ENCODE measurements at regions not wholly inside any gene's neighbourhood (a gene's known extent, or its start where the extent isn't known, plus 50 kb on each side); places are given as distances from the start of the nearest gene placed in this dataset.
A peak's percentile ranks its signal among the peaks of the same experiment; 100 is the strongest.

DNA sequence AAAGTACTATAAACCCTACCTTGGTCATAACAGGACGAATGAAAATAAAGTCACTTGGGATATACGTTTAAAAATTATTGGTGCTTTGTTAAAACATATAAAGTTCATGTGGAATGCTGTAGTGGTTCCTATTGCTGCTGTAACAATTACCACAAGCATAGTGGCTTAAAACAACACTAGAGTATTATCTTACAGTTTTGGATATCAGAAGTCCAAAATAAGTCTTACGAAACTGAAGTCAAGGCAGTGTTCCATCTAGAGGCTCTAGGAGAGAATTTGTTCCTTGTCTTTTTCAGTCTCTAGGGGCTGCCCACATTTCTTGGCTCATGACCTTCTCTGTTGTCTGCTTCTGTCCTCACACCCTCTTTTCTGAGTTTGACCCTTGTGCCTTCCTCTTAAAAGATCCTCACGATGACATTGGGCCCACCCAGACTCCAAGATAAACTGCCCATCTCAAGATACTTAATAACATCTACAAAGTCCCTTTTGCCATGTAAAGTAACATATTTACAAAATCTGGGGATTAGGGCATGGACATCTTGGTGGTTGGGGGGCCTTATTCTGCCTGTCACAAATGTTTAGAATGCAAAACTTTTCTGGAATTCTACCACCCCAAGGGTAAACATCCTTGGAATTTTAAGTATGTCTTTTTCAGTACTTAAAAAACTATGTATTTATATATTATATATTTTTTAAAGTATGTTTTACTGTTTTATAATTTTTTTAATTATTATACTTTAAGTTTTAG lies 178.1 kb downstream of the ETNK1 start:
- H3K4me3 ChIP-seq (ENCODE audit: low read depth, low read length), result no peak overlapping the region
- no peak for TF ChIP-seq CTCF (IDR thresholded peaks at IDR 0.05; ENCODE audit: low read depth, low read length)
- no peaks in the 10 kb centered on the region for H3K36me3 ChIP-seq
- no peaks in the 10 kb centered on the region for H3K4me1 ChIP-seq
- no peak for DNase-seq
- H3K9me3 ChIP-seq, result no peaks in the 10 kb centered on the region
- H3K27me3 ChIP-seq, result no peaks in the 10 kb centered on the region

DNA sequence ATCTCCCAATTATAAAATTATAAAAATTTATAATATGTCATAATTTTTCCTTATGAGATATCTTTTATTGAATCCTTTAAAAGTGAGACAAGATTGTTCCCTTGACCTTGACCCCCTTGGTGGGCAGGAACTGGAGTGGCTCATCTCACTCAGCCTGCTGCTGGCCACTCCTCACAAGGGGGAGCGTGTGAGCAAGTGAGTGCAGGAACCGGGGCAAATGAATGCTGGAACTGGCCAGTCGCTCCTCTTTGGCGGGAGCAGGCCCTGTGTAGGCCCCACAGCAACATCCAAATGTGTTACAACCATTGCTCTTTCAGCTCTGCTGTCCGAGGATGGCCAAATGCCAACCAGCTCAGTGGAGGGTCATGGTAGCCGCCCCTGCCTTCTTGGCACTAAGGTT lies 178.8 kb downstream of the ETNK1 start:
- H3K4me1 ChIP-seq, result no peaks in the 10 kb centered on the region
- DNase-seq, result peak; percentile 23
- no peak overlapping the region for H3K4me3 ChIP-seq (ENCODE audit: low read depth, low read length)
- H3K27me3 ChIP-seq, result no peaks in the 10 kb centered on the region
- TF ChIP-seq CTCF (IDR thresholded peaks at IDR 0.05; ENCODE audit: low read depth, low read length), result peak; percentile 30
- no peaks in the 10 kb centered on the region for H3K36me3 ChIP-seq
- no peaks in the 10 kb centered on the region for H3K9me3 ChIP-seq

DNA sequence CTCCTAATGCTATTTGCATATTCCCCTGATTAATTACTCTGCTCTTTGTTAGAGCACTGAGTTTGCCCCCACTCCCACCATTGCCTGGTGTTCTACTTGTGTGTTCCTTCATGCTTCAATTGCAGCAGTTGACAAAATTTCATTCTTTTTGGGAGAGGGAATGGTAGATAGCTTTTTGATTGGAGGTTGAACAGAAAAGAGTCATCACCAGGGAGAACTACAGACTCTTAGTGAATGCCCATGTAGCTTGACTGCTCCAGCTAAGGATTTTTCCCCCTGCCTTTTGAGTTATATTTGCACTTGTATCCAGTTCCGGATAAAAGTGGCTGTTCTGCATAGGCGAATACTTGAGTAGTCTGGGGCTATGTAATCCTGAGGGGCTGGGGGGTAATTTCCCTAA lies 183.9 kb downstream of the ETNK1 start:
- no peak overlapping the region for H3K4me3 ChIP-seq (ENCODE audit: low read depth, low read length)
- TF ChIP-seq CTCF (IDR thresholded peaks at IDR 0.05; ENCODE audit: low read depth, low read length), result no peak
- no peaks in the 10 kb centered on the region for H3K9me3 ChIP-seq
- no peaks in the 10 kb centered on the region for H3K36me3 ChIP-seq
- DNase-seq, result no peak
- no peaks in the 10 kb centered on the region for H3K4me1 ChIP-seq
- H3K27me3 ChIP-seq, result no peaks in the 10 kb centered on the region

DNA sequence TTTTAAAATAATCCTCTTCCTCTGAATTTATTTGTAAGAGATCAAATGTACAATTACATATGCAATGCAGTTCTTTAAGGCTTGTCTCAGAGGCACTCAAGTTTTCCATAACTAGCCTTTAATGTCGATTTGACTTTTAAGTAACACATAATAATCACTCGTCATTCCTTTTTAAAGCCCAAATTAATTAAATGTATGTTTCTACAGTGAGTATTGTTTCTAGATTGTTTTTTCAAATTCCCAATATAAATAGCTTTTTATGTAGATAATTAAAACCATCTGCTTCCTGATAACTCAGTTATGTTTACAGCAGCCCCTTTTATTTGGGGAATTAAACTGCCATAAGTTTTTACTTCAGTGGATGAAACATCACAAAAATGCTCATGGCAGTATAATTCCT lies 185.1 kb downstream of the ETNK1 start:
- Histone ChIP-seq H3K9me3 (no peaks in the 10 kb centered on the region), H3K4me3 (ENCODE audit: low read depth, low read length) (no peak overlapping the region), H3K27me3 (no peaks in the 10 kb centered on the region), H3K4me1 (no peaks in the 10 kb centered on the region), H3K36me3 (no peaks in the 10 kb centered on the region)
- no peak for TF ChIP-seq CTCF (IDR thresholded peaks at IDR 0.05; ENCODE audit: low read depth, low read length)
- DNase-seq, result no peak

GRCh38 chr12:22812531-22812930 lies 187.6 kb downstream of the ETNK1 start:
- Histone ChIP-seq H3K9me3 (no peaks in the 10 kb centered on the region), H3K36me3 (no peaks in the 10 kb centered on the region), H3K27me3 (no peaks in the 10 kb centered on the region), H3K4me3 (ENCODE audit: low read depth, low read length) (no peak overlapping the region), H3K4me1 (no peaks in the 10 kb centered on the region)
- no peak for TF ChIP-seq CTCF (IDR thresholded peaks at IDR 0.05; ENCODE audit: low read depth, low read length)
- DNase-seq, result no peak

GRCh38 chr12:22821985-22822384 lies 197.0 kb downstream of the ETNK1 start:
- H3K27me3 ChIP-seq, result no peaks in the 10 kb centered on the region
- no peaks in the 10 kb centered on the region for H3K4me1 ChIP-seq
- no peak for TF ChIP-seq CTCF (IDR thresholded peaks at IDR 0.05; ENCODE audit: low read depth, low read length)
- no peak overlapping the region for H3K4me3 ChIP-seq (ENCODE audit: low read depth, low read length)
- H3K9me3 ChIP-seq, result no peaks in the 10 kb centered on the region
- no peaks in the 10 kb centered on the region for H3K36me3 ChIP-seq
- no peak for DNase-seq
